NCI-H2081 treated with DMSO at 0.1 percent for 48 hours (cell line): ENCODE measurements at regions not wholly inside any gene's neighbourhood (a gene's known extent, or its start where the extent isn't known, plus 50 kb on each side); places are given as distances from the start of the nearest gene placed in this dataset.

Source experiments
- DNase-seq: peaks from one replicate; lab custom pipeline; 2025; lab: John Stamatoyannopoulos, UW

DNA sequence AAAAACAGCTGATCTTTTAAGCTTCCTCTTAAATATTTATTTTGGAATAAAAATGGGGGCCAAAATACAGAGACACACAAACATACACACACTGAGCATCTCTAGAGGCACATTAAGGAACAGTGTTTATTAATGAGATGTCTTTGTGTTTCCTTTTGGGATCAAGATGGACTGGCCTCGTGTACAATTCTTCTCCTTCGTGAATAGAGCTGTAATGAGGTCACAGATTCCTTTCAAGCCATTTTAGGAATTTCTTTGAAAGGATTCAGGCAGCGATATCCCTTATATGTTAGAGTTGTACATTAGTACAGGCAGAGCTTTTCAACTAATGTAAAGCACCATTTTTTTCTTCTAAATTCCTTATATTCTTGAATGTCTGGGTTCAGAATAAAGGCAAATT, 295.7 kb downstream of the CHRM3 start:
- no peak for DNase-seq

DNA sequence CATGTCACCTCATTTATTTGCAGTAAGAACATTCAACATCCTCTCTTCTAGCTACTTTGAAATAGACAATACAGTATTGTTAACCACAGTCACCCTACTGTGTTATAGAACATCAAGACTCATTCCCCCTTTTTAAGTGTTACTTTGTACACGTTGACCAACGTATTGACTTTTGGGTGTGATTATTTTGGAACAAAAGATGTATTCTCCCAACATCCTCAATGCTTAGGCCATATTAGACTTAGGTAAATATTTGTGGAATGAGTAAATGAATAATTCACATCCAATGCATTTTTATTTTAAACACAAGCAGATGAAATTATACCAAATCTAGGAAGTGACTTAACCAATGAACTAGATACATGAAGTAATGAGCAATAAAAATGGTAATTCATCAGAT, 296.6 kb downstream of the CHRM3 start:
- DNase-seq, result peak; percentile 47

DNA sequence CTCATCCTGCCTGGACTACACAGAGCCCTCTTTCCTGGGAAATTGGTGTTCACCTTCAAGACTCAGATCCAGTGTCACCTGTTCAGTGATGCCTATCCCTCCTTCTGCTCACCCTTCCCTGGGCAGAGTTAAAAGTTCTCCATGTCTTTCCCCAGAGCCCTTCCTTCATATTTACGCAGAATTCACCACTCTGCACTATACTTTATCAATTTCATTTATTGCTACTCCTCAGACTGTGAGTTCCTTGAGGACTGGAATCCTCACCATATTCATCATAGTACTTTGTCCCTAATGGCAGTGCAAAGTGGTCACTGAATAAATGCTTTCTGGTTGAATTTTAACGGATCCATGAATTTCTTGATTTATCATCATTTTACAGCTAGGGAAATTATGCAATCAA, 300.0 kb downstream of the CHRM3 start:
- no peak for DNase-seq

DNA sequence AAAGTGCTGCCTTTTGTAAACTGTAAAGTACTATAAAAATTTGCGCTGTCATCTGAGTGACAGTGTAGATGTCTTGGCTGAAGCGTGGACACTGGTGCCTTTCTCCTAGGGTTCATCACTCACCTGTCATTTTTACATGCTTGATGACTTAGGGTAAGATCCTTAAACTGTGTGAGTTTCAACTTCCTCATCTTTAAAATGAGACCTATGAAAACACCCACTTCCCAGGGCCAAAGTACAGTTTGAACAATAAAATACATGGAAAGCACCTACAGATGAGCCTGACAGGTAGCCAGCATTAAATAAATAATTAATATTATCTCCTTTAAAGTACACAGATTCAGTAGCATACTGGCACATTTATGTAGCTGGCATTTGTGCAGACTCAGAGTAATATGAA, 309.9 kb downstream of the CHRM3 start:
- DNase-seq, result no peak

DNA sequence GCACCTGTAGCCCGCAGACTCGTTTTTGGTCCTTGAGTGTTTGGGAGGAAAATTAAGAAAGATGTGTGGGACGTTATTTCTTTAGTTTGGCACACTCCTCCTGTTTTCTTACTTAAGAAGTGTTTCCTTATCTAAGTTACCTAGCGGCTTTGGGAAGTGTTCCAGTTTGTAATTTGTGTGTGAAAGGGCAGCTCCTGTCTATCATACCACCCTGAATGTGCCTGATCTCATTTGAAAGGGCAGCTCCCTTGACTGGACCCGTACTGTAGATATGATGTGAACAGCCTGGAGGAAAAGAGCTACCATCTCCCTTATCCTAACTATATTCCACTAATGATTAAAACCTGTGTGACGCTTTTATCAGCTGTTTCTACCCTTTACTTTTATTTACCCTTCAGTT, 314.3 kb downstream of the CHRM3 start:
- DNase-seq, result no peak

DNA sequence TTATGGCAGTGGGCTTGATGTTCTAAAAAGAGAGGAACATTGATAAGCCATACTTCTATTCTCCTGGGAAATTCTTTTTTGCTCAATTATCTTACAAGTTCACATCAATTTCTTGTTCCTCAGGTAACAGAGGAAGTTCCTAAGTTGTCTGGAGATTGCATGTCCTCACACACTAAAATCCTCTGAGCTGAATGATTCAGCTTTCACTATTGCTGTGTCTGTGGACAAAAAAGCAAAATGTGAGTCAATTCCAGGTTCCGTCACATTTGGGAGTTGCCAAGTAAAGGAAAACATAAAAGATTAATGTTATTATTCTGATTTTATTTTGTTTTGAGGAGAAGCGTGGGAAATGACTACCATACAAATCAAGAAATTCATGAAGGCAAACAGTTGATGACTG, 316.7 kb downstream of the CHRM3 start:
- DNase-seq, result no peak

DNA sequence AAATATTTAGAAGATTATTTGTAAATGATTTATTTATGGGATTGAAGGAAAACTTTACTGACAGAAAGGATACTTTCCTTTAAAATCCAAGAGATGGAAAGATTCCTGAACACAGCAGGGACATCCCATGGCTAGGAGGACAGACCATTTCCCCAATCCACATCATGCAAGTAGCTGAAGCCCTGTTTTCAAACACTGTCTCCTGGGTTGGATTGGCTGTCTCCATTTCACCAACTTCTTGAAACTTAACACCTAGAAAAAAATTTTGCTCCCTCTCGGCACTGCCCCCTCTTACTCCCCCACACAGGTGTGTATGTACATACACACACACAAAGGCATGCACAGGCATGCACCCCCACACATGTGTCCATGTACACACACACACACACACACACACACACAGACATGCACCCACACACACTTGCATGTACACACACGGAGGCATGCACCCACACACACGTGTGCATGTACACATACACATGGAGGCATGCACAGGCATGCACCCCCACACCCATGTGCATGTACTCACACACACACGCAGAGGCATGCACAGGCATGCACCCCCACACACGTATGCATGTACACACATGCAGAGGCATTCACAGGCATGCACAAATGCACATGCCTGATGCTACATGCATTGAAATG, 320.0 kb downstream of the CHRM3 start:
- DNase-seq, result no peak

DNA sequence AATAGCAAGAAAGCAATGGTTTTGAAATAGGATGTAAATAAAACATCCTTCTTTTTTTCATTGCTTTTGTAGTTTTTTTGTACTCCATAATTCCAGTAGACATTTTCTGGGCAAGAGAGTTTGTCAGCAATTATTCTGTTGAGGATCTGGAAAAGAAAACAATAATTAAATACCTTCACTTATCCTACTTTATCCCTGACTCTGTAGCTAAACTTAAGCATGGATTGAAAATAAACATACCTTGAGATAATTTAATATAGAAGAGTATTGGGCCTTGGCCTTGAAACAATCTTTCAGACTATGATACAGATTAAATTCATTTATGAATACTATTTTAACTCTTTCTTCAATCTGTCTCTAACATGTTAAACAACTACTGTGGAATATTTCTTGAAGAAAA, 321.2 kb downstream of the CHRM3 start:
- DNase-seq, result no peak

DNA sequence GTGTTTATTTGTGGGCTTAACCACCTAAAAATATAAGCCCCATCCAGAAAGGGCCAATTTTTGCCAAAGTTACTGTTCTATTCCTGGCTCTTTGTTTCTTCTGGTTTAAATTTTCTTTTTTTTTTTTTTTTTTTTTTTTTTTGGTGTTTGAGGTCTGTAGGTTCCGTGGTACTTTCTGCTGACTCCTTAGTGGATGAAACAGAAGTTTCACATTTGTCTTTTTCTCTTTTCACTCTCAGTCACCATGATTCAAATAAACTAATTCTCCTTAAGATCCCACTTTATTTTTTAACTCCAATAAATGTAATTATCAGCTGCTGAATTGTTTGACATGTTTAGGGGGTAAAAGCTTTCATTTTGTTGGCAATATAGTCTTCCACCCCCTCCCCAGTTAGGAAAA, 322.3 kb downstream of the CHRM3 start:
- no peak for DNase-seq

DNA sequence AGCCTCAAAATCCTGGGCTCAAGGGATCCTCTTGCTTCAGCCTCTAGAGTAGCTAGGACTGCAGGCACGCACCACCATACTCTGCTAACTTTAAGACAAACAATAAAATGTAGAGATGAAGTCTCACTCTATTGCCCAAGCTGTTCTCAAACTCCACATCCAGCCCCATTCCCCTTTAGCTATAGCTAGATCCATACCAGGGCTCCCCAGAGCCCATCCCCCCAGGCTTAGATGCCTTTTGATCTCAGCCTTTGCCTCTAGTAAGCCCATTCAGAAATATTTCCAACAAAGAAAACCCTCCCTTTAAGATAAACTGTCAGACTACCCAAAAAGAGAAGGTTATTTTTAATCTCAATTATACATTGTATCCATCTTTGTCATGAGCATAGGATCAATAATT, 325.4 kb downstream of the CHRM3 start:
- no peak for DNase-seq

DNA sequence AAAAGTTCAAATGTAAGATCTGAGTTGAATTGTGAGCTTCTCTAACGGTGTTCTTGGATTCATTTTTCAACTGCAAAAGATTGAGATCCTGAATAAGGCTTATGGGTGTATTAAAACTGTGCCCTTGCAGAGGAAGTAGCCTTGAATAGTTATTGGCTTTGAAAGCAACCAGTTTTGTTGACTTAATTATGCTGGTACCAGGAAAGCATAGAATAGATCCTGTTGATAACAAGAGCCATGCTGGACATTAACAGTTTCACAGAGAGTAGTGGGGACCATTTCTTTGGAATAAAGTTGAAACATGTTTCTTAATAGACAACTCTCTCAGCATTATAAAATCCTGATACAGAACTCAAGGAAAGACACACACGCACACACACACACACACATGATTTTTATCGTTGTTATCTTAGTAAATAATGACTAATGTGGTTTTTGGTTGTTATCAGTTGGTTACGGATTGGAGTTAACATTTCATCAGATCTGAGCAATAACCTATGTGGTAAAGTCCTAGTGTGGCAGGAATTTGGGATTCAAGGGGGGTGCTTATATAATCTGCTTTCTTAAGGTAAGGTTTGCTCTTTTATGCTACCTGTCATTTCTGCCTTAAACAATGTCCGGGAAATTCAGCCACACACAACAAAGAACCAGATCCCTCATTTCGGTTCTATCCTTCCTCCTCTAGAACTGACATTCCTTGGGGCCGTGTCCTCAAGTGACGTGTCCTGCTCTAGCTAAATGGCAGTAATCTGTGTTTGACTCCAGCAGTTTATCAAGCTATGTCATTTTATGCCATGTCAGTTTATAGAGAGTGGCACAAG, 330.9 kb downstream of the CHRM3 start:
- DNase-seq, result no peak

DNA sequence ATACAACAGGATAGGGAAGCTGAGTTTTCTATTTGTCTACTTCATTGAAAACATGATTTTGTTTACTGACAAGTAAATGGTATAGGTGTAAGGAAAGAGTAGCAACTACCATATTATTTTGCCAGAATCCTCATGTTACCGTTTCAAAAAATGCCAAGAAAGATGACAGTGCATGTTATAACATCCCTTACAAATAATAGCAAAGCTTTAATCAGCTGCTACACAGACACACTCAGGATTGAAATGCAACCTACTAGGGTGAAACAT, 331.5 kb downstream of the CHRM3 start:
- DNase-seq, result no peak

DNA sequence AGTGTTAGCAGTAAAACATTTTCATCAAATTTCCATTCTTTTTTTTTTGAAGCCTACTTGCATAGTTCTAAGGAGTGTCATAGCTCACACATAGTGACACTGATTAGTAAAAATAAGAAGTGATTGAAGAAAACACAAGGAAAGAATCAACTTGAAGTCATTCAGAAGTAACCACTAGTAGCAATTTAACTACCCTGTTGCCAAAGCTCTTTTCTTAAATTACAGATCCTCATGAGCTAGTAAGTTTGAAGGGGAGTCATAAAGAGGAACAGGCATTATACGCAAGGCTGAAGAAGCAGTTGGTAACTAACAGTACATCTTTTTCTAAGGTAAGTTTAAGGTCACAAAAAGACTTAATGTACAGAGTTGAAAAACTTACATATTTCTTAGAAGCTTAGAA, 332.2 kb downstream of the CHRM3 start:
- no peak for DNase-seq

DNA sequence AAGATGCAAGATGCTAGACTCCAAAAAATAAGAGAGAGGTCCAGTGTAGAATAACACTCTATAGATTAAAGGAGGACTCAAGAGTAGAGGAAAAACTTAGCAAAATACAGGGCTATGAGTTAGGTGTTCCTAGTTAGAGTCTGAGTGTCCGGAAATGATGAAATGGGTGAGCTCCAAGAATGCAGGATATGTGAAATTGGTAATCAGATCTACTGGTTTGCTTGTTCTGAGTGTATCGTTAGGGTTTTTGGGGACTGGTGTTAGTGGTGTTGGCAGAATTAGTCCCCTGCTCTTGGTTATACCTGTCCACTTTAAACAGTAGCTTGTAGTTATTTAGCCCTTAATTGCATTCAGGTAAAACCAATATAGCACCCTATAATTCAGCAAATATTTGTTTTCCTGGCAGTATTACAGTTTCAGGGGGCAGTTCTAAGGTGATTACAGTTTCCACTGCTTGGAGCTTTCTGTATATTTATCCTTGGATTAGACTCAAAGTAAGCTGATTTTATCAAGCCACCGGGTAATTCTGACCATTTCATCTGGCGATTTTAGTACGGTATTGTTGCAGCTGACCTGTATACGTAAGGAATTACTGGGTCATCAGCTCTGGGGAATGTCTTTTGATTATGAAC, 332.7 kb downstream of the CHRM3 start:
- DNase-seq, result peak; percentile 45

DNA sequence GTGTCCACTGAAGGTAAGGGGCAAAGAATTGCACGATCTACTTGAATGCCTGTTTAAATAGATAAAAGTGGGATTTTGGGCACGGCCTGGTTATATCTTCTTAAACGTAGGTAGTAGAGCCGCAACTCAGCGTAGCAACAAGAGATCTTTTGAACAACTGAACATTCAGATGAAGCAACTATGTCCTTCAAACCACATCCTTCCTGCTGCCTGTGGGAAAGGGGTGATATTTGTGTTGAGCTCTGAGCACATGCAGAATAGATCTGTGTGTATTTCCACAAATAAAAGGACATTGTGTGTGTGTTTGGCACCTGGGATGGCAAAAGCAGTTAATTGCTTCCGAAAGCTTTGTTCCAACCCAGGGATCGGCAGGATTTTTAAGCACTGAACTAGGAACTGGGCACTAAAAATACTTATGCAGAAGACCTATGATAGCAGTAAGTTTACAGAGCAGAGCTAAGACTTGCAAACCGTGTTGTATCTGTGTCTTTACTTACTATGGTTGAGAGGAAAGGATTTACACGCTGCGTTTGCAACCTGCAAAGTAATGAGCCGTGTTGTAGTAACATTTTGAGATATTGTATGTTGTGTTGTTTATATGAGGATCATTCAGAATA, 333.4 kb downstream of the CHRM3 start:
- no peak for DNase-seq

DNA sequence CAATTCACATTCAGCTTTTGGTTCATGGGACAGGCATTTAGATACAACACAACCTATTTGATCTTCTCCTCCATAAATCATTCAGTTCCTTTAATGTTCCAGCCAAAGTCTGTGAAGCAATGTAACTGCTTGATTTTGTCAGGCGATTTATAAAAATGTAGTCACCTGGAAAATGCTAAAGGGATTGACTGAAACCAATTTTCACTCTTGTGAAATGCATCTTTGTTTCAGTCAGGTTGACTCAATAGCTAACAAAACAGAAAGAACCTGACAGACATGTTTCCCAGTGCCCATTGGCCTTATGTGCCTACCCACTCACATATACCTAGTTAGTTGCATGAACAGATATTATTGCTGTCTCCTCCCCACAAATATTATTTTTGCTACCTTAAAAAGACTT, 335.7 kb downstream of the CHRM3 start:
- DNase-seq, result no peak

DNA sequence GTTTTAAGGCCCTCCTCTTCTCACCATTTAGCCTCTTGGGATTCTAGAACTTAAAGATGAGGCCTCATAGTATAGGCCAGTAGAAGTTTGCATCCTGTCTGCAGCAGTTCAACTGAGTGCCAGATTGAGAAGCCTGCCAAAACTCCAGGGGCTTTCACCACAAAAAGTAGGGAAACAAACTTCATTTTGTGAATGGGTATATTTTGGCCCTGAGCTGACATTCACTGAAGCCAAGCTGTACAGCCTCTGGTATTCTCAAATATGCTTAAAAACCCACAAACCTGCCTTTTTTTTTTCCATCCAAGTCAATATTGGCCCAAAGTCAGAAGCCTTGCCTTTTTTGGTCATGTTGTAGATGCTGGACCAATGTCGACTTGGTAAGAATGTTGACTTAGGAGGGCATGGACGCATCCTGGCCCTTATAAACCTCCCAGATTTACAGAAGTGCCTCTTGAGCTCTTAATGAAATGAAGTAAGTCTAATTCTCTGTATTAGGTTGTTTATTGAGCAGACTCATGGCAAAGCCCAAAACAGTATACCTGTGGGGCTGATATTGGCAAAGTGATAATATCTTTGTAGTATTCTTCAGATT, 337.5 kb downstream of the CHRM3 start:
- DNase-seq, result no peak

DNA sequence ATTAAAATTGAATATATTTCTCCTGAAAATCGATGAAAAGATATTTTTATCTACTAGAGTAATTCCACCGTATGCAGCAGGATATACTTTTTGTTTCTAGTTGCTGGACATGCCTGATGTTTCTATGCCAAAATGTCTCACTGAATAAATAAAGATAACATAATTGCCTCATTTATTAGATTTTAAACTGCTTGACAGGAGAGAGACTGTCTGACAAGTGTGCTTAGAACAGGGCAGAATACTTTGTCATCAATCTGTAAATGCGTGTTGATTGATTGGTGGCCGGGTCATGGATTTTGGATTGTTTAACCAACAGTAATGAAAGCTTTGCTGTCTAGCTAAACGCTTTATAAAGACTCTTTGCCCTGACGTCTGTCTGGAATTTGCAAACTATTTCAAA, 339.0 kb downstream of the CHRM3 start:
- no peak for DNase-seq

DNA sequence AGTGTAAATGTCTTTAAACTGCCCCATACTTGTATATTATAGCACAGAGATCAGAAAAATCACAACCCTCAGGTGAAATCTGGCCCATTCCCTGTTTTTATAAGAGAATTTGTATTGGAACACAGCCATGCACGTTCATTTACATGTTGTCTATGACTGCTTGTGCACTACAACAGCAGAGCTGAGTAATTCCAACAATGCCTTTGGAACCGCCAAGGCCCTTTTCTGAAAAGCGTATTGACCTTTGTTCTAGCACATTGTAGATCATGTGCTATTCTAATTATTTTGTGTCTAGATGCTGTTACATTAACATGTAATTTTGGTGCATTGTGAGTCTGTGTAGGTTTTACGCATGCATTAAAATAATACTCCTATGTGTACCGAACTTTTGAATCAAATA, 339.6 kb downstream of the CHRM3 start:
- DNase-seq, result no peak

DNA sequence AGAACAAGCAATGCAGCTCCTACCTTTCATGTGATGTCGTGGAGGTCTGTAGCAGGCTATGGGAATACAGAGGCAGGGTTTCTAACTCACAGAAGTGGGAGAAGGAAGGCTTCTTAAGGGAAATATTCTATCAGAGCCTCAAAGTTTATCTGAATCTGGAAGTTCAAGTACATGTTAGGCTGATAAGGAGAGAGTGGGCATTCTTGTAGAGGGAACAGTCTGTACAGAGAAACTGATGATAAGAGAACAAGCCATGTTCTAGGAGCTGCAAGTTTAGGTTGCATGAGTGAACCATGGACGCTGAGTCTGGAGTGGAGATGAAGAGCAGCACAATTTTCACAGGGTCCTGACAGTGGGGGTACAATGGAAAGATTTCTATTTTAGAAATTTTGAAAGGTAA, 344.0 kb downstream of the CHRM3 start:
- DNase-seq, result no peak

DNA sequence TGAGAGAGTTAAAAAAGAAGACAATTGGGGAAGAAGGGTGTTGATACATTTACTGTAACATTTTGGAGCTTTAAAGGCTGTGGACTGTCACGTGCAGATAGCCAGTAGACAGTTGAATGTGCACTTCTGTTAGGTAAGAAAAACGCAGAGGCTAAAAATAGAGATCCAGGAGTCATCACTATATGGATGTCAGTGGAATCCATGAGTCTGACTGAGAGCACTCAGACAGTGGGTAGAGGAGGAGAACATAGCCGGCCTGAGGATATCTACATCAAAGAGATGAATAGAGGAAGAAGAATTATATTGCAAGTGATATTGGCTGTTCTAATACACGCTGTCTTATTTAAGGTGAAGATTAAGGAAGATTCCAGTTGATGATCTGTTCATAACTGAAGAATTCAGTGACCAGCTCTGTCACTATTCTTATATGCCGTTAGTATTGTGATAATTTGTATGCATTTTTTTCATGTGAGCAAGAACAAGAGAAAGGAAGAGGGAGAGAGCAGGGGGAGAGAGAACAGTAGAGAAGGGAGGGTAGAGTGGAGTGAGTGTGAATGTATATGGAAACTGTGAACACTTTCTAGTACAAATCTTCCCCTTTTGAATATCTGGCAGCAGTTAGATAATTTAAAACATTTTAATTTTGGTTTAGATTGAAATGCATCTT, 344.8 kb downstream of the CHRM3 start:
- no peak for DNase-seq

DNA sequence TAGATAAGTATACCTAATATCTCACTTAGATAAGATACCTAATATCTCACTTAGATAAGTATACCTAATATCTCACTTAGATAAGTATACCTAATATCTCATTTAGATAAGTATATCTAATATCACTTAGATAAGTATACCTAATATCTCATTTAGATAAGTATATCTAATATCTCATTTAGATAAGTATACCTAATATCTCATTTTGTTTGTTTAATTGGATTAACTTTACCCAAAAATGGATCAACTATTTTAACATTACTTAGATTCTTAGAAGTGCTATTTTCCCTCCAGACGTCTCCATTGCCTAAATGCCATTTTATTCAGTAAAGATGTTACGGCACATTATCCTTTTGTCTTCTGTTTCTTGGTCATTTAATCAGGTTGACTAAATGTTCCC, 346.4 kb downstream of the CHRM3 start:
- no peak for DNase-seq
